ENCODE measurements at regions not wholly inside any gene's neighbourhood (a gene's known extent, or its start where the extent isn't known, plus 50 kb on each side); places are given as distances from the start of the nearest gene placed in this dataset.

GRCh38 chr12:77630344-77630743, 200.3 kb upstream of the NAV3 start:
- H3K4me3 ChIP-seq (ENCODE audit: low read depth, low read length), result no peak overlapping the region
- no peak overlapping the region for H3K27ac ChIP-seq (ENCODE audit: low read depth, low read length)
- no peak overlapping the region for H2AFZ ChIP-seq (ENCODE audit: low read length, unreplicated experiment)
- H3K27me3 ChIP-seq (ENCODE audit: insufficient read depth, low read length), result no peaks in the 10 kb centered on the region
- peaks cover 6% of the 10 kb centered on the region for H3K4me1 ChIP-seq (ENCODE audit: control insufficient read depth, insufficient read depth, low read length, unreplicated experiment)
- H3K79me2 ChIP-seq (ENCODE audit: control insufficient read depth, insufficient read depth, low read length, unreplicated experiment), result no peaks in the 10 kb centered on the region
- H3K36me3 ChIP-seq (ENCODE audit: insufficient read depth, low read length), result no peaks in the 10 kb centered on the region

- no peaks in the 10 kb centered on the region for H3K36me3 ChIP-seq (ENCODE audit: insufficient read depth, low read length)
- H3K79me2 ChIP-seq (ENCODE audit: control insufficient read depth, insufficient read depth, low read length, unreplicated experiment), result no peaks in the 10 kb centered on the region
- peaks cover 14% of the 10 kb centered on the region for H3K4me1 ChIP-seq (ENCODE audit: control insufficient read depth, insufficient read depth, low read length, unreplicated experiment)
- no peak overlapping the region for H3K27ac ChIP-seq (ENCODE audit: low read depth, low read length)
- no peak overlapping the region for H3K4me3 ChIP-seq (ENCODE audit: low read depth, low read length)
- H3K27me3 ChIP-seq (ENCODE audit: insufficient read depth, low read length), result no peaks in the 10 kb centered on the region
- no peak overlapping the region for H2AFZ ChIP-seq (ENCODE audit: low read length, unreplicated experiment)
Observed at GRCh38 chr12:77629141-77629540, 201.6 kb upstream of the NAV3 start.

GRCh38 chr12:77625441-77625840, 205.3 kb upstream of the NAV3 start:
- no peaks in the 10 kb centered on the region for H3K79me2 ChIP-seq (ENCODE audit: control insufficient read depth, insufficient read depth, low read length, unreplicated experiment)
- H3K36me3 ChIP-seq (ENCODE audit: insufficient read depth, low read length), result no peaks in the 10 kb centered on the region
- H2AFZ ChIP-seq (ENCODE audit: low read length, unreplicated experiment), result peak overlapping the region; percentile 21
- H3K27ac ChIP-seq (ENCODE audit: low read depth, low read length), result peak overlapping the region; percentile 72
- no peak overlapping the region for H3K4me3 ChIP-seq (ENCODE audit: low read depth, low read length)
- H3K27me3 ChIP-seq (ENCODE audit: insufficient read depth, low read length), result no peaks in the 10 kb centered on the region
- peaks cover 14% of the 10 kb centered on the region for H3K4me1 ChIP-seq (ENCODE audit: control insufficient read depth, insufficient read depth, low read length, unreplicated experiment)

GRCh38 chr12:77619425-77619824, 211.3 kb upstream of the NAV3 start:
- peaks cover 2% of the 10 kb centered on the region for H3K4me1 ChIP-seq (ENCODE audit: control insufficient read depth, insufficient read depth, low read length, unreplicated experiment)
- H2AFZ ChIP-seq (ENCODE audit: low read length, unreplicated experiment), result no peak overlapping the region
- H3K4me3 ChIP-seq (ENCODE audit: low read depth, low read length), result no peak overlapping the region
- H3K27ac ChIP-seq (ENCODE audit: low read depth, low read length), result no peak overlapping the region
- no peaks in the 10 kb centered on the region for H3K36me3 ChIP-seq (ENCODE audit: insufficient read depth, low read length)
- no peaks in the 10 kb centered on the region for H3K79me2 ChIP-seq (ENCODE audit: control insufficient read depth, insufficient read depth, low read length, unreplicated experiment)
- H3K27me3 ChIP-seq (ENCODE audit: insufficient read depth, low read length), result no peaks in the 10 kb centered on the region

- no peaks in the 10 kb centered on the region for H3K4me1 ChIP-seq (ENCODE audit: control insufficient read depth, insufficient read depth, low read length, unreplicated experiment)
- no peaks in the 10 kb centered on the region for H3K27me3 ChIP-seq (ENCODE audit: insufficient read depth, low read length)
- H2AFZ ChIP-seq (ENCODE audit: low read length, unreplicated experiment), result no peak overlapping the region
- H3K27ac ChIP-seq (ENCODE audit: low read depth, low read length), result no peak overlapping the region
- no peaks in the 10 kb centered on the region for H3K36me3 ChIP-seq (ENCODE audit: insufficient read depth, low read length)
- no peaks in the 10 kb centered on the region for H3K79me2 ChIP-seq (ENCODE audit: control insufficient read depth, insufficient read depth, low read length, unreplicated experiment)
- H3K4me3 ChIP-seq (ENCODE audit: low read depth, low read length), result no peak overlapping the region
Observed at GRCh38 chr12:77617818-77618217, 212.9 kb upstream of the NAV3 start.

- no peak overlapping the region for H2AFZ ChIP-seq (ENCODE audit: low read length, unreplicated experiment)
- H3K27me3 ChIP-seq (ENCODE audit: insufficient read depth, low read length), result no peaks in the 10 kb centered on the region
Observed at GRCh38 chr12:77615332-77615731, 215.4 kb upstream of the NAV3 start.

GRCh38 chr12:77613411-77613810, 217.3 kb upstream of the NAV3 start:
- no peak overlapping the region for H2AFZ ChIP-seq (ENCODE audit: low read length, unreplicated experiment)
- H3K4me3 ChIP-seq (ENCODE audit: low read depth, low read length), result no peak overlapping the region
- no peaks in the 10 kb centered on the region for H3K4me1 ChIP-seq (ENCODE audit: control insufficient read depth, insufficient read depth, low read length, unreplicated experiment)
- H3K27ac ChIP-seq (ENCODE audit: low read depth, low read length), result no peak overlapping the region
- H3K79me2 ChIP-seq (ENCODE audit: control insufficient read depth, insufficient read depth, low read length, unreplicated experiment), result no peaks in the 10 kb centered on the region
- no peaks in the 10 kb centered on the region for H3K36me3 ChIP-seq (ENCODE audit: insufficient read depth, low read length)
- H3K27me3 ChIP-seq (ENCODE audit: insufficient read depth, low read length), result no peaks in the 10 kb centered on the region

More at GRCh38 chr12:77615332-77615731, 215.4 kb upstream of the NAV3 start:
- no peaks in the 10 kb centered on the region for H3K79me2 ChIP-seq (ENCODE audit: control insufficient read depth, insufficient read depth, low read length, unreplicated experiment)
- H3K4me1 ChIP-seq (ENCODE audit: control insufficient read depth, insufficient read depth, low read length, unreplicated experiment), result no peaks in the 10 kb centered on the region
- H3K27ac ChIP-seq (ENCODE audit: low read depth, low read length), result no peak overlapping the region
- no peak overlapping the region for H3K4me3 ChIP-seq (ENCODE audit: low read depth, low read length)
- H3K36me3 ChIP-seq (ENCODE audit: insufficient read depth, low read length), result no peaks in the 10 kb centered on the region

- no peaks in the 10 kb centered on the region for H3K36me3 ChIP-seq (ENCODE audit: insufficient read depth, low read length)
- no peak overlapping the region for H3K4me3 ChIP-seq (ENCODE audit: low read depth, low read length)
- H2AFZ ChIP-seq (ENCODE audit: low read length, unreplicated experiment), result peak overlapping the region; percentile 24
- H3K79me2 ChIP-seq (ENCODE audit: control insufficient read depth, insufficient read depth, low read length, unreplicated experiment), result no peaks in the 10 kb centered on the region
- H3K27me3 ChIP-seq (ENCODE audit: insufficient read depth, low read length), result no peaks in the 10 kb centered on the region
- no peaks in the 10 kb centered on the region for H3K4me1 ChIP-seq (ENCODE audit: control insufficient read depth, insufficient read depth, low read length, unreplicated experiment)
- H3K27ac ChIP-seq (ENCODE audit: low read depth, low read length), result no peak overlapping the region
Observed at GRCh38 chr12:77610446-77610845, 220.2 kb upstream of the NAV3 start.

GRCh38 chr12:77609016-77609415, 221.7 kb upstream of the NAV3 start:
- H3K4me1 ChIP-seq (ENCODE audit: control insufficient read depth, insufficient read depth, low read length, unreplicated experiment), result no peaks in the 10 kb centered on the region
- no peak overlapping the region for H3K27ac ChIP-seq (ENCODE audit: low read depth, low read length)
- H2AFZ ChIP-seq (ENCODE audit: low read length, unreplicated experiment), result no peak overlapping the region
- H3K4me3 ChIP-seq (ENCODE audit: low read depth, low read length), result no peak overlapping the region
- H3K79me2 ChIP-seq (ENCODE audit: control insufficient read depth, insufficient read depth, low read length, unreplicated experiment), result no peaks in the 10 kb centered on the region
- no peaks in the 10 kb centered on the region for H3K36me3 ChIP-seq (ENCODE audit: insufficient read depth, low read length)
- H3K27me3 ChIP-seq (ENCODE audit: insufficient read depth, low read length), result 0 out of 2 replicates have a peak, but pooled peaks cover under 1% of the 10 kb centered on the region

GRCh38 chr12:77608271-77608824, 222.3 kb upstream of the NAV3 start:
- Histone ChIP-seq H3K79me2 (ENCODE audit: control insufficient read depth, insufficient read depth, low read length, unreplicated experiment) (no peaks in the 10 kb centered on the region), H3K27ac (ENCODE audit: low read depth, low read length) (no peak overlapping the region)

GRCh38 chr12:77606348-77606747, 224.3 kb upstream of the NAV3 start:
- H3K27ac ChIP-seq (ENCODE audit: low read depth, low read length), result no peak overlapping the region
- no peaks in the 10 kb centered on the region for H3K36me3 ChIP-seq (ENCODE audit: insufficient read depth, low read length)
- H3K79me2 ChIP-seq (ENCODE audit: control insufficient read depth, insufficient read depth, low read length, unreplicated experiment), result no peaks in the 10 kb centered on the region
- no peak overlapping the region for H2AFZ ChIP-seq (ENCODE audit: low read length, unreplicated experiment)
- H3K27me3 ChIP-seq (ENCODE audit: insufficient read depth, low read length), result peaks cover 9% of the 10 kb centered on the region; the same call in 1 of the 2 replicates
- no peaks in the 10 kb centered on the region for H3K4me1 ChIP-seq (ENCODE audit: control insufficient read depth, insufficient read depth, low read length, unreplicated experiment)
- H3K4me3 ChIP-seq (ENCODE audit: low read depth, low read length), result no peak overlapping the region

More at GRCh38 chr12:77608271-77608824, 222.3 kb upstream of the NAV3 start:
- Histone ChIP-seq H3K4me1 (ENCODE audit: control insufficient read depth, insufficient read depth, low read length, unreplicated experiment) (no peaks in the 10 kb centered on the region), H2AFZ (ENCODE audit: low read length, unreplicated experiment) (no peak overlapping the region), H3K4me3 (ENCODE audit: low read depth, low read length) (no peak overlapping the region), H3K36me3 (ENCODE audit: insufficient read depth, low read length) (no peaks in the 10 kb centered on the region), H3K27me3 (ENCODE audit: insufficient read depth, low read length) (peaks cover 7% of the 10 kb centered on the region; the same call in 1 of the 2 replicates)
